ENCODE measurements at regions not wholly inside any gene's neighbourhood (a gene's known extent, or its start where the extent isn't known, plus 50 kb on each side); places are given as distances from the start of the nearest gene placed in this dataset.

DNA sequence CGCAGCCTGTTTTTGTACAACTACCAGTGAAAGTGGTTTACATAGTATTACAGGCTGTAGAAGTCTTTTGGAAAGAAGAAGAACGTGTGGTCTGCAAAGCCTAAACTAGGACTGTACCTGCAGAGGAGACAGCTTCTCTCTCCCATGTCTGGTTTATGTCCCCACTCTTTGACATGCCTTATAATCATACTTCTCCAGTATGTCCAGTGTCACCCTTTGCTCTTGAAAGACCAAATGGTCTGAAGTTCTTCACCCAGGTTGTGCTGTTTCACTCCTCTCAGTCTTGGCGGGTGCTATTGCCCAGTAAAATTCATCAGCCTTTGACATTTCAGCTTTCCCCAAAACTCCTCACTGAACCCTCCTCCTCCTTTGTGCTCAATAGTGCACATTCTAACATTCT, 676.0 kb upstream of the TENM4 start:
- no peak for DNase-seq (ENCODE audit: low spot score)
- Histone ChIP-seq H3K18ac (ENCODE audit: low read length) (no peak overlapping the region), H2BK120ac (ENCODE audit: low read depth, low read length) (no peak overlapping the region), H2AFZ (ENCODE audit: low read length) (peak overlapping the region; percentile 9), H3K4me2 (ENCODE audit: insufficient read depth, low read length, poor library complexity, severe bottlenecking) (no peak overlapping the region), H2BK12ac (ENCODE audit: low read length) (no peak overlapping the region), H2AK5ac (ENCODE audit: low read depth, low read length) (no peak overlapping the region), H2BK15ac (ENCODE audit: low read length) (no peak overlapping the region), H3K27me3 (ENCODE audit: control insufficient read depth in 3 of 3, insufficient read depth in 3 of 3, low read depth in 1 of 3, low read length in 3 of 3) (no peaks in the 10 kb centered on the region), H3K4me3 (ENCODE audit: low read length in 2 of 2) (no peak overlapping the region), H3K36me3 (replicated peaks in 1 of 2; ENCODE audit: control insufficient read depth in 2 of 2, insufficient read depth in 2 of 2, low read length in 2 of 2) (no peaks in the 10 kb centered on the region), H3K4me1 (ENCODE audit: control insufficient read depth in 2 of 2, insufficient read depth in 1 of 2, low read depth in 1 of 2, low read length in 2 of 2) (peaks cover 5 to 8% of the 10 kb centered on the region in 2 donors), H2BK5ac (ENCODE audit: low read length) (no peak overlapping the region), H4K8ac (ENCODE audit: low read depth, low read length) (no peak overlapping the region), H3K27ac (replicated peaks; ENCODE audit: low read length) (no peak overlapping the region), H3K9ac (ENCODE audit: low read depth, low read length, poor library complexity) (no peak overlapping the region), H3K79me1 (ENCODE audit: low read depth, low read length) (no peaks in the 10 kb centered on the region), H4K91ac (ENCODE audit: low read depth, low read length, poor library complexity) (no peak overlapping the region), H3K23ac (ENCODE audit: low read depth, low read length, poor library complexity) (no peak overlapping the region), H3K14ac (ENCODE audit: low read length) (no peak overlapping the region), H3K9me3 (replicated peaks in 1 of 2; ENCODE audit: control insufficient read depth in 2 of 2, insufficient read depth in 1 of 2, low read depth in 1 of 2, low read length in 2 of 2) (no peaks in the 10 kb centered on the region), H3K4ac (ENCODE audit: low read length) (no peak overlapping the region)
- no CpG with 5 or more reads among the region's 3 CpGs for WGBS, 2 donors (ENCODE audit: extremely low coverage in 2 of 2, insufficient read length in 2 of 2, insufficient replicate concordance in 1 of 2)

GRCh38 chr11:80109652-80110051, 668.8 kb upstream of the TENM4 start:
- no peak overlapping the region for H3K9ac ChIP-seq (ENCODE audit: low read depth, low read length, poor library complexity)
- H3K9me3 ChIP-seq (replicated peaks in 1 of 2; ENCODE audit: control insufficient read depth in 2 of 2, insufficient read depth in 1 of 2, low read depth in 1 of 2, low read length in 2 of 2), result no peaks in the 10 kb centered on the region
- DNase-seq (ENCODE audit: low spot score), result no peak
- no peak overlapping the region for H3K14ac ChIP-seq (ENCODE audit: low read length)
- no peaks in the 10 kb centered on the region for H3K27me3 ChIP-seq (ENCODE audit: control insufficient read depth in 3 of 3, insufficient read depth in 3 of 3, low read depth in 1 of 3, low read length in 3 of 3)
- no peaks in the 10 kb centered on the region for H3K4me1 ChIP-seq (ENCODE audit: control insufficient read depth in 2 of 2, insufficient read depth in 1 of 2, low read depth in 1 of 2, low read length in 2 of 2)
- no peaks in the 10 kb centered on the region for H3K36me3 ChIP-seq (replicated peaks in 1 of 2; ENCODE audit: control insufficient read depth in 2 of 2, insufficient read depth in 2 of 2, low read length in 2 of 2)
- H3K4ac ChIP-seq (ENCODE audit: low read length), result no peak overlapping the region
- H3K27ac ChIP-seq (replicated peaks; ENCODE audit: low read length), result no peak overlapping the region
- WGBS, 2 donors (ENCODE audit: extremely low coverage in 2 of 2, insufficient read length in 2 of 2, insufficient replicate concordance in 1 of 2), result no CpG with 5 or more reads among the region's 4 CpGs
- H3K23ac ChIP-seq (ENCODE audit: low read depth, low read length, poor library complexity), result no peak overlapping the region
- no peak overlapping the region for H2AFZ ChIP-seq (ENCODE audit: low read length)
- H3K79me1 ChIP-seq (ENCODE audit: low read depth, low read length), result no peaks in the 10 kb centered on the region
- H3K18ac ChIP-seq (ENCODE audit: low read length), result no peak overlapping the region
- no peak overlapping the region for H2BK15ac ChIP-seq (ENCODE audit: low read length)
- H2BK120ac ChIP-seq (ENCODE audit: low read depth, low read length), result no peak overlapping the region
- no peak overlapping the region for H2BK12ac ChIP-seq (ENCODE audit: low read length)
- H2BK5ac ChIP-seq (ENCODE audit: low read length), result no peak overlapping the region
- no peak overlapping the region for H2AK5ac ChIP-seq (ENCODE audit: low read depth, low read length)
- H4K8ac ChIP-seq (ENCODE audit: low read depth, low read length), result no peak overlapping the region
- no peak overlapping the region for H3K4me2 ChIP-seq (ENCODE audit: insufficient read depth, low read length, poor library complexity, severe bottlenecking)
- no peak overlapping the region for H4K91ac ChIP-seq (ENCODE audit: low read depth, low read length, poor library complexity)
- H3K4me3 ChIP-seq (ENCODE audit: low read length in 2 of 2), result no peak overlapping the region

DNA sequence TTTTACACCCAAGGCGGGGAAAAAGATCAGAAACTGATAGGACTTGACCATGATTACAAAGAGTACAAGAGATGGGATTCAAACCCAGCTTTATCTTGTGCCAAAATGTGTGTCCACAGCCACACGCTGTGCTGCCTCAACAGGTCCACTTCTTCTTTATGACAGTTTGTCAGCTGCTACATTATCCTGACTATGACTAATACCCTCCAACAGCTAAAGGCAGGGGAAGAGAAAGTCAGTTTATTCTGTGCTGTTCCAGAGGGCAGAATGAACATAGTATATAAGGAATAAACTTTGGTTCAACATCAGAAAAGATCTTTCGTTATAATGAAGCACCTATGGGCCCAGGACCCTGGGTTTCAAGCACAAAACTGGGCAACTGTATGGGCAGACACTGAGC, 668.2 kb upstream of the TENM4 start:
- no peak overlapping the region for H3K4me2 ChIP-seq (ENCODE audit: insufficient read depth, low read length, poor library complexity, severe bottlenecking)
- H3K14ac ChIP-seq (ENCODE audit: low read length), result no peak overlapping the region
- H3K23ac ChIP-seq (ENCODE audit: low read depth, low read length, poor library complexity), result no peak overlapping the region
- no peak overlapping the region for H2BK5ac ChIP-seq (ENCODE audit: low read length)
- no peak overlapping the region for H2BK12ac ChIP-seq (ENCODE audit: low read length)
- H4K91ac ChIP-seq (ENCODE audit: low read depth, low read length, poor library complexity), result no peak overlapping the region
- H3K4me3 ChIP-seq (ENCODE audit: low read length in 2 of 2), result no peak overlapping the region
- H3K4me1 ChIP-seq (ENCODE audit: control insufficient read depth in 2 of 2, insufficient read depth in 1 of 2, low read depth in 1 of 2, low read length in 2 of 2), result no peaks in the 10 kb centered on the region
- no peak overlapping the region for H2BK15ac ChIP-seq (ENCODE audit: low read length)
- WGBS, 2 donors (ENCODE audit: extremely low coverage in 2 of 2, insufficient read length in 2 of 2, insufficient replicate concordance in 1 of 2), result no CpG with 5 or more reads among the region's 3 CpGs
- H3K18ac ChIP-seq (ENCODE audit: low read length), result no peak overlapping the region
- no peaks in the 10 kb centered on the region for H3K79me1 ChIP-seq (ENCODE audit: low read depth, low read length)
- no peak overlapping the region for H3K27ac ChIP-seq (replicated peaks; ENCODE audit: low read length)
- no peak overlapping the region for H4K8ac ChIP-seq (ENCODE audit: low read depth, low read length)
- H2BK120ac ChIP-seq (ENCODE audit: low read depth, low read length), result no peak overlapping the region
- H2AK5ac ChIP-seq (ENCODE audit: low read depth, low read length), result no peak overlapping the region
- no peaks in the 10 kb centered on the region for H3K27me3 ChIP-seq (ENCODE audit: control insufficient read depth in 3 of 3, insufficient read depth in 3 of 3, low read depth in 1 of 3, low read length in 3 of 3)
- no peak for DNase-seq (ENCODE audit: low spot score)
- no peak overlapping the region for H3K4ac ChIP-seq (ENCODE audit: low read length)
- H3K9ac ChIP-seq (ENCODE audit: low read depth, low read length, poor library complexity), result no peak overlapping the region
- H3K9me3 ChIP-seq (replicated peaks in 1 of 2; ENCODE audit: control insufficient read depth in 2 of 2, insufficient read depth in 1 of 2, low read depth in 1 of 2, low read length in 2 of 2), result no peaks in the 10 kb centered on the region
- H2AFZ ChIP-seq (ENCODE audit: low read length), result no peak overlapping the region
- H3K36me3 ChIP-seq (replicated peaks in 1 of 2; ENCODE audit: control insufficient read depth in 2 of 2, insufficient read depth in 2 of 2, low read length in 2 of 2), result no peaks in the 10 kb centered on the region

DNA sequence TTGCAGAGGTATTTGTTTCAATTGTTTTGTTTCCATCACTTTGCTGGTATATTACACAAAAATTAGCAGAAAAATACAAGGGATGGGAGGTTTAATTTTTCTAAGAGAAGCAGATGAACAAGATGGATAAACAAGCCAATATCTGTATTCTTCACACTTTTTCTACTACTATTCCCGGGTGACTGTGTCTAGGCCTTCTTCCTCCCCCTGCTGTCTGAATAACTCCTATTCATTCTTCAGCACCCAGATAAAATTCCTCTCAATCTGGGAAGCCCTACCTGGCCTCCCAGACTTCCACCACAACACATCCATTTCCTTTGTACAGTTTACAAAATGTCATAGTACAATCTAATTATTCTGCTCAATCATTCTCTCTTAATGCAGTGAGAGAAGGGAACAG, 666.6 kb upstream of the TENM4 start:
- no peak for DNase-seq (ENCODE audit: low spot score)
- Histone ChIP-seq H3K23ac (ENCODE audit: low read depth, low read length, poor library complexity) (no peak overlapping the region), H2BK5ac (ENCODE audit: low read length) (no peak overlapping the region), H3K14ac (ENCODE audit: low read length) (no peak overlapping the region), H3K79me1 (ENCODE audit: low read depth, low read length) (no peaks in the 10 kb centered on the region), H3K9ac (ENCODE audit: low read depth, low read length, poor library complexity) (no peak overlapping the region), H2AK5ac (ENCODE audit: low read depth, low read length) (no peak overlapping the region), H2BK15ac (ENCODE audit: low read length) (no peak overlapping the region), H3K9me3 (replicated peaks in 1 of 2; ENCODE audit: control insufficient read depth in 2 of 2, insufficient read depth in 1 of 2, low read depth in 1 of 2, low read length in 2 of 2) (no peaks in the 10 kb centered on the region), H3K4ac (ENCODE audit: low read length) (no peak overlapping the region), H4K8ac (ENCODE audit: low read depth, low read length) (no peak overlapping the region), H3K4me2 (ENCODE audit: insufficient read depth, low read length, poor library complexity, severe bottlenecking) (no peak overlapping the region), H4K91ac (ENCODE audit: low read depth, low read length, poor library complexity) (no peak overlapping the region), H3K27ac (replicated peaks; ENCODE audit: low read length) (no peak overlapping the region), H2AFZ (ENCODE audit: low read length) (no peak overlapping the region), H2BK12ac (ENCODE audit: low read length) (no peak overlapping the region), H3K4me1 (ENCODE audit: control insufficient read depth in 2 of 2, insufficient read depth in 1 of 2, low read depth in 1 of 2, low read length in 2 of 2) (no peaks in the 10 kb centered on the region), H3K4me3 (ENCODE audit: low read length in 2 of 2) (no peak overlapping the region), H3K27me3 (ENCODE audit: control insufficient read depth in 3 of 3, insufficient read depth in 3 of 3, low read depth in 1 of 3, low read length in 3 of 3) (no peaks in the 10 kb centered on the region), H2BK120ac (ENCODE audit: low read depth, low read length) (no peak overlapping the region), H3K18ac (ENCODE audit: low read length) (no peak overlapping the region), H3K36me3 (replicated peaks in 1 of 2; ENCODE audit: control insufficient read depth in 2 of 2, insufficient read depth in 2 of 2, low read length in 2 of 2) (no peaks in the 10 kb centered on the region)
- WGBS, 2 donors (ENCODE audit: extremely low coverage in 2 of 2, insufficient read length in 2 of 2, insufficient replicate concordance in 1 of 2), result no CpG with 5 or more reads among the region's 1 CpG
